GM19438 (cell line): ENCODE measurements at regions not wholly inside any gene's neighbourhood (a gene's known extent, or its start where the extent isn't known, plus 50 kb on each side); places are given as distances from the start of the nearest gene placed in this dataset.

Experiments used
- ATAC-seq: cut with Tn5 transposase; IDR thresholded peaks from one replicate; pipeline ENCODE4 v1.9.1; 2021; ENCODE audit warnings: low read depth; ENCODE audit not compliant: unreplicated experiment

DNA sequence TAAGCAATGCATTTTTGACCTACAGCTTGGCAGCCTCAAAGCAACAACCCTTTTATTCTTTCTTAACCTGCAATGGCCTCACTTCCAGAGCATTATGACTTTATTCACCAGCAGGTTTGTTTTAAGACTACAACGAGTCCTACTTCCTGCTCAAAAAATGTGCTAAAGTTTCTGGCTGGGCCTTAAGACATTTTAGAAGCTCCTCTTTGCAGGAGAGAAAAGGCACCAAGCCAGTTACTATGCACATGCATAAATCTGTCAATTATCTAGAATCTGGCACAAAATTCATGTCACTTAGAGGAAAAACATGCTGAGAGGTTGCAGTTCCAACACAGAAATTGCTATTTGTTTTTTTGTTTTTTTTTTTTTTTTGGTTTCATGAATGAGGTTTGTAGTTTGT lies 223.0 kb upstream of the EPHA5 start:
- no peak for ATAC-seq

DNA sequence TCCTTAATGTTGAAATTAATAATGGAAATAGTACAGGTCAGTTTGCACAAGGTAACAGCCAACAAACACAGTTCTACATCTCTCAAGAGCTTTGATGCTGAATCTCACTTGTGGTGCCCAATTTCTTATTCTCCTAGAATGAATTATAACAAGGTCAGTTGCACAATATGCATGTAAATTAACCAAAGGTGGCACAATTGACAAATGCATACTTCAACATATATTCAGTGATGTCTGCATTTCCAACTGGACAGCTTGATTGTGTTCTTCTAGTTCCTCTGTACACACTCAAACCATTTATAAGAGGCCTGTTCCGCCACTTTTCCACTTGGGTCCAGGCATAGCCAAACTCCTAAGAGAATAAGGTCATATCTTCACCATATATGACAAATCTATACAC lies 210.3 kb upstream of the EPHA5 start:
- no peak for ATAC-seq

DNA sequence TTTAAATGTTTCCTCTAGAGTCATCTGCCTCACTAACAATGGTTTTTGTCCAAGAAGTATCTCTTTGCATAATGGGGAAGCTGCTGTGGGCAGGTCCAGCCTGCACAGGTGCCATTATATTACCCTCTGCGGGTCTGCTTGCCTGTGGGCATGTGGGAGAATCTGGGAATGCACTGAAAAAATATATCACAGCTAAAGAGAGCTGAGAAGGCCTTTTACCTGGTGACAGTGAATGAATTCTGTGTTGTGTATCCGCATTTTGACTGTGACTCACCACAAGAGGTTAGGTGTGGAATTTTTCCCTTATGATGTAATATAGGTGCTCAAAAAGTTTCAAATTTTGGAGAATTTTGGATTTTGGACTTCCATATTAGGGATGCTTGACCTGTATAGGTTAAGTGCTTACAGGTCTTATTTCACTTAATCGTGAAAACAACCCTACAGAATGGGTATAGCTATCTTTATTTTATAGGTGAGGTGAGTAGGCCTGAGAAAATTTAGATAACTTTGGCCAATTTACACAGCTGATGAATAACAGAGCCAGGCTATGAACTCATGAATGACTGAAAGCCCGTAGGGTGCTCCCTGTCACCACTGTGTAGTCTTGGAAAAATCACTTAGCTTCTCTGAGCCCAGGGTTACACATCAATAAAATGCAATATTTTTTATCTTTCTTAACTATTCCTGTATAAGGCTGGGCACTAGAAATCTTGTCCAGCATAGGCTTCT lies 198.0 kb upstream of the EPHA5 start:
- ATAC-seq: no peak

DNA sequence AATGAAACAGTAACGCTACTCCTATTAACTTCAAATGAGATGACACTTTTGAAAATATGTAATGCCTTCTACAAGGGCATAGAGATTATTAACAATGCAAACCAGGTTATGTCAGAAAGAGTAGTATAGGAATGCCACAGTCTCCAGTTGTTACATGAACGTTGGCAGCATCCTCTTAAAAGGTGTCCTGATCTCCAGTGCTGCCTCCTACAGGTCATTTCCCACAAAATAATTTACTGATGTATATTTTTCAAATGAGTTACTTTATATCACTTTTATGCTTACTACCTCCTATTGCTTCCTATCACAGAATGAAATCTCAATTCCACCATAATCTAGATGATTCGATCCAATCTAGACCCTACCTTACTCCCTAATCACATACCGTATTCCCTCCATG lies 195.2 kb upstream of the EPHA5 start:
- no peak for ATAC-seq

DNA sequence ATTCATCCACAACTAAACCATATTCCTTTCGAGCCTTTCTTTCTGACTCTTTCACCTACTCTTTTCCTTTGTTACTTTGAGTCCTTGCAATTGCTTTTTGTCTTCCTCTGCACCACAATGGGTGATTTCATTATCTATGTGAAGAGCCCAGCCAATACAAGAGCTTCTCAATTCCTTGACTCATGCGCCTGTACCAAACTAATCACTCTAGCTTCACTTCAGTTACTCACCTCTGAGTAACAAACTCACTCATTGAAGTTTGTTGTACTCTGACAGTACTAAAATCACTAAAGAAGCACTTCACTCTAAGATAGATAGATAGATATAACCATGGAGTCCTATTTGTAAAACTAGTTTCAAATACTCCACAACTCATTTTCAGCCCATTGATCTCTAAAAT lies 191.7 kb upstream of the EPHA5 start:
- ATAC-seq: no peak

DNA sequence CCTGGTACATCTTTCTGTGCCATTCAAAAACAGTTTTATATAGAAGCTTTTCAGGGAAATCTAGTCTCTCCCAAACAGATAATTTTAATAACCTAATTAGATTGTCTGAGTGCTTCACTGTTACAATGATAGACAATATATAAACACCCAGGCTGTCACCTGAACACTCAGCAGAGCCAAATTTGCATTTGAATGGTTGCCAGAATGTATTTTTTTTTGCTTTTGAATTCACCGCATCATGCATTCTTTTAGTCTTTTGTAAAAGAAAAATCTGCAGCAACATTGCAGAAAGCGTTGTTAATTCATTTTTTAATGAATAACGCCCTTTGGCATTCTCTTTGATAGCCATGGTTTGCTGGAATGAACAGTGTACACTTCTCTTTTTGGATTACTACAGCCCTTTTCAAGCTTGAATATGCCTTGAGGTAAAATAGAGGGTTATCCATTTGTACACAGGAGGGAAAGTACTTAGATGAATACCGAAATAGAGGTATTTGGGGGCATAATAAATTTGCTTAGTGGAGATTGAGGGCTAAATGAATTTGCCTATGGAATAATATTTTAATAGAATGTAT lies 175.0 kb upstream of the EPHA5 start:
- ATAC-seq: no peak

DNA sequence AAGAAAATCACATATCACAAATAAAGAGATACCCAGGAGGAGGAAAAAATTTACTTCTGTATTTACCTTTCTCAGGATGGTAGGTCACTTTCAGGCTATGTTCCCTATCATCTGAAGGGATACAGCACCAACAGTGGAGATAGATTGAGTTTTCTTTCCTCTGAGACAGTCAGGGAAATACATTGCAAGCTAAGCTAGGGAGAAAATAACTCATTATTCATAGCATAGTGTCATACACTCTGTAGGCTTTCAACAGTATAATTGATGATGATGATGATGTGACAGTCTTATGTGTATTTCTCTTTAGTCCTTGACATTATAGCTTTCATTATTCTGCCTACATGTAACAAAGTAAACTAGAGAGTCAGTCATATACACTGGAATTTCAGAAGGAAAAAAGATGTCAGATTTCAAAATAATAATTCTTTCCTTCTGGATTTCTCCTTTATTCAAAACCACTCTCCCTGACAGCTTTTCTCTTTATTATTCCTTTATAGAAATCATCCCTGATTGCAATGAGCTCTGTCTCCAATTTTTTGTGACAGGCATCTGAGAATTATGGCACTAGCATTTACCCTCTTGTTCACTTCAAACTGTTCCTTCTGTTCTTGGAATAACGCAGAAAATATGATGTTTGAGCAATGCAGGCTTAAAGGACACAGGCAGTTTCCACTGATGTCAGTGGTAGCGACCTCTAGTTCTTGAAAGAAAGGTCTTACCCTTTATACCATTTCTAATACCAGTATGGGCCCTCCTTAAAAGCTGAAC lies 169.1 kb upstream of the EPHA5 start:
- no peak for ATAC-seq

DNA sequence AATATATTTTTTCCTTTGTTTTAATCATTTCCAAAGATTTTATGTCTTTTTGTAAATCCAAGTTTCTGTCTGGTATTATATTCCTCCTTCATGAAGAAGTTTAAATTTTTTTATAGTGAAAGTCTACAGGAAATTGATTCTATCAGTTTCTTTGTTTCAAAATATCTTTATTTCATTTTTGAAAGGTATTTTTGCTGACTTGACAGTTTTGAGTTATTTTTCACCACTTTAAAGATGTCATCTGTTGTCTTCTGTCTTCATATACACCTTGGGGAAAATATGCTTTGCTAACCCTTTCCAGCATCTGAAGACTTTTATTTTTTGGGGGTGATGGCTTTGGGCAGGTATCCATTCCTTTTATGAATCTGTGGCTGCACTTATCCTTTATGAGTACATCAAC lies 164.4 kb upstream of the EPHA5 start:
- ATAC-seq: no peak

DNA sequence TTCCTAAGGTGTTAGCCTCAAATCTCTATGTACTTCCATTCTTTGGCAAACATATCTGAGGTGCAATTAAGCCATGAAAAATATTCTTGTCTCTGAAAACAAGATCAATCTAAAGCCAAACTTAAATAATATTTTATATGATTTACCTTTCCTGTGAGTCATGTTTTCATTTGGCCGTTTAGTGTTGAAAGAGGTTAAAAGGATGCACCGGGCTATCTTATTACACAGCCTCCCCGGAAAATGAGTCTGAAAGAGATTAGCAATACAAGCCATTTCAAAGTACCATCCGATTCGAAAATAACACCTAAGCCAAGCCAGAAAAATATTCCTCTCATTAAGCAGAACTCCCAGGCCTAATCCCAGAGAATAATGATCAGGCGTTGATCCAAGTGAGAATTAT lies 161.5 kb upstream of the EPHA5 start:
- ATAC-seq: no peak

DNA sequence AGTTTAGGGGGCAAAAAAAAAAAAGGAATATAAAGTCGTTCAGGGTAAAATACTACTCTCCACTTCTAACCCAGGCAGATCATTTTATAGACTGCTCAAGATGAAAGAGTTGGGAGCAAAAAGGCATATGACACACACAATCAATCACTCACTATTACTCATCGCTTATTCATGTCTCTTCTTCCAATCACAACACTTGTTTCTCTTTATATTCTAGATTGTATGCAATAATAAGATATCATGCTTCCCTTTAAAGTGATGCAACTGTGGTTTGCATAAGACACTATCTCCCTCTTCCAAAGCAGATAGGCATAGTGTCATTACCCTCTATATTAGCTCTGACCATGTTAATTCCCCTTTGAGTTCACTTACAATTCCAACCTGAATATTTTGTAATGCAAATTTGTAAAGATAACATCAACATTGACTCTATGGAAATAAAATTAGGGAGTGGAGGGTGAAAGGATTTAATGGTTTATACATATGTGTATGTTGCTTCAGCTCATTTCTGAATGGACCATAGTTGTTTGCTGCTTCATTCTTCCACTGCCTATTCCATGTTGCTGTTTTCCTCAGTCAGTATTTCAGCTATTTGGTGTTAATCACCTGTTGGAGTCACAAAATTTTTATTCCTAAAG lies 154.9 kb upstream of the EPHA5 start:
- no peak for ATAC-seq

DNA sequence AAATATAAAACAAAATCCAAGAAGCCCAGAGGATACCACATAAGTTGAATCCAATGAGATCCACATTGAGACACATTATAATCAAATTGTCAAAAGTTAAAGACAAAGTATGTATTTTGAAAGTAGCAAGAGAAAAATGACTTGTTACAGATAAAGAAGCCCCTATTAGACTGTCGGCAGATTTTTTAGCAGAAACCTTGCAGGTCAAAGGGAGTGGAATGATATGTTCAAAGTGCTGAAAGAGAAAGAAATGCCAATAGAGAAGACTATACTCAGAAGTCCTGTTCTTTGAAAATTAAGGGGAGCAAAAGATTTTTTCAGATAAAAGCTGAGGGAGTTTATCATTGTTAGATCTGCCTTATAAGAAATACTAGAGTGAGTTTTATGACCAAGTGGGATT lies 148.9 kb upstream of the EPHA5 start:
- ATAC-seq: no peak

DNA sequence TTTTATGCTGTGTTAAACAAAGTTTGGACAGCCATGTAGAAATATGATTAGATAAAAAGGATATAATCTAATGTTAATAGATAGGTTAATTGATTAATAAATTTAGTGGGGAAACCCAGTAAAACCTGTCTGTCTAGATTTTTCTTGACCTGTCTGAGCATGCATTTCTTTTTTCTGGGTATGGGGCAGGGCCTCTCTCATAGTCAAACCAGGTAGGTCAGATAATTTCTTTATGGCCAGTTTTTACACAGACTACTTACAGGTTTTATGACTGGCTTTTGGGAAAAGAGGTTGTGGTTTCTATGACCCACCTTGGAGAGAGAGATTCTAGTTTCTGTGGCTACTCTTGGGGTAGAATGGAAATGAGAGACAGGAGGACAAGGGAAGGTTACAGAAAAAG lies 135.6 kb upstream of the EPHA5 start:
- no peak for ATAC-seq

DNA sequence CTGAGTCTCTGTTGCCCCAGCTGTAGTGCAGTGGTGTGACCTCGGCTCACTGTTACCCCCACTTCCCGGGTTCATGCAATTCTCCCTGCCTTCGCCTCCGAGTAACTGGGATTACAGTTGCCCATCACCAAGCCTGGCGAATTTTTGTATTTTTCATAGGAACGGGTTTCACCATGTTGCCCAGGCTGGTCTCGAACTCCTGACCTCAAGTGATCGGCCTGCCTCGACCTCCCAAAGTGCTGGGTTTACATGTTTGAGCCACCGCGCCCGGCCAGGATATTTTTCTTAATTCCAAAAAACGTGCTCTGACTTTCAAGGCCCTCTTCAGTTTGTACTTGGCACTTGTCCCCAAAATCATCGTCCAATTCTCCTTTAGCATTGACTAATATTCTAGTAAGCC lies 129.2 kb upstream of the EPHA5 start:
- ATAC-seq: no peak

DNA sequence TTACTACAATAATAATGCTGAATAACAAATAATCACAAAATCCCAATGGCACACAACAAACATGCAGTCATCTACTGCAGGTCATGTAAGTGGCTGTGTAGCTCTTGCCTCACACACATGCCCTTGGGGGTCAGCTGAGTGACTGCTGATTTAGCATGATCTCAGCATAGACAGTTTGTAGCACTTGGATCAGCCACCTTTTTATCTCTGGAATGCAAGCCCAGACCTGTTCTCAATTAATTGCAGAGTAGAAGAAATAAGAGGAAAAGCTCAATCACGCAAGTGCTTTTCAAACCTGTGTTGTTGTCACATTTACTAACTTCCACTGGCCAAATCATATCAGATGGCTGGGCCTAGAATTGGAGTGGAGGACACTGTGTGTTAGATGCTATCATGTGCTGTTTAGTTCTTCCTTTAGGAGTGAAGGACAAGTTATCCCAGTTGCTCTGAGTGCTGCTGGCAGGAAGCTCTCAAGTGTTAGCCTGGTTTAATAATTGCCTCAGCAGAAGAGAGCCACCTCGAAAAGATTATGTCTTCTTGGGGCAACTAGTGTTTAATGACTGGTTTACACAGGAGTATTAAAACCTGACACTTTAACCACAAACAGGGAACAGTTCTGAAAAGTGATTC lies 128.3 kb upstream of the EPHA5 start:
- no peak for ATAC-seq

DNA sequence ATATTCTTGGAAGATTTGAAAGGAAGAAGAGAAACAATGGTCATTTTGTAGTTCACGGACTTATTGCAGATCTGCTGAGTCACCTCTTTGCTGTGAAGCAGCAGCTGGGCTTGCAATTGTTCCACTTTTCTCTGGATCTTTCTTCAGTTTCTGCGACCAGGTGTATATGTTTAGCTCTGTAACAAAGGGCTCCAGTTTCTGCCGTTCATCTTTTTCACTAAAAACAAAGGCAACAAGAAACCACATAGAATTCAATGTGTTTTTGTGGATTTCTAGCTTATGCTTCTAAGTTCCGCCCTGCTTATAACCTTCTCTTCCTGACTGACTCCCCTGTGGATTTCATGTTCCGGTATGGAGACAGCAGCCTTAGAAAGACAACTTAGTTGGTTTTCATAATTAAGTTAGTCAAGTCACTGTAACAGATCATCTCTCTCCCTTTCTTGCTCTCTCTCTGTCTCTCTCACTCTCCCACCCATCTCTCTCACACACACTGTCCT lies 121.6 kb upstream of the EPHA5 start:
- ATAC-seq: no peak

DNA sequence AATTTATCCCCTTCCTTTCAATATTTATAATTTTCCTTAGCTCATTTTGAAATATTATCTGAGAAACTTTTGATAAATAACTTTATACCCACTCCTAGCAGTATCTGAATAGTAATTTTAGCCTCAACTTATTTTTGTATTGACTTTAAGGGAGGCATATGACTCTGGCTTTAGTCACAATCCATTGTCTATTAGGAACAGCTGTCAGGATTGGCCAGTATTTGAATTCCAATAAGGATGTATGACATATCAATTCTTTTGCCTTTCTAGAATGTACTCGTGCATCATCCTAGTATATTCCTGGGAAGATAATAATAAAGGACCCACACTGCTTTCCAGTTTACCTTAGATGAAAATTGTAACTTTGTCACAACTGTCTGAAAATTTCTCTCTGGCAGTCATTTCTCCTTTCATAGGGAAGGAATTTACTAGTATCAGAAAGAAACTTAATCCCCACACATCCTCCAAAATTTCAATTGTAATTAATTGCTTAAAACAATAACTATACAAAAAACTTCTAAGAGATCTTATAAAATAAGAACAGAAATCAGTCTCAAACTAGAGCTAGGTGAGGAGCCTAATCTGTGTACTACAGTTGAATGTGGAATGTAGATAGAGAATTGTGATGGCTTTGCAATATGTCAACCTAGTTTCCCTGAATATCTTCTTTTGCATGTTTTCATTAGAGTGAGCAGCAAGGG lies 121.0 kb upstream of the EPHA5 start:
- no peak for ATAC-seq

DNA sequence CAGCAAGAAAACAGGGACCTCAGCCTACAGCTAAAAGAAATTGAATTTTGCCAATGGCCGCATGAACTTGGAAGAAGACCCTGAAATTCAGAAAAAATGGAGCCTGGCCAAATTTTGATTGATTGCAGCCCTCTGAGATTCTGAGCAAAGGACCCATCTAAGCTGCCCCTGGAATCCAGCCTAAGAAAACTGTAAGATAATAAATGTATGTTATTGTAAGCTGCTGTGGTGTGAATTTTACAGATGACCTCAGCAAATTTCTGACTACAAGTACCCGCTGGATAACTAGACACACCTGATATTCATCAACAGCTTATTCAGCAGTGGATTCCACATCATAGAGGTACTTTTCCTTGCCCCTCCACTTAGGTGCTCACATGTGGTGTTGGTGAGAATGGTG lies 119.5 kb upstream of the EPHA5 start:
- ATAC-seq: no peak

DNA sequence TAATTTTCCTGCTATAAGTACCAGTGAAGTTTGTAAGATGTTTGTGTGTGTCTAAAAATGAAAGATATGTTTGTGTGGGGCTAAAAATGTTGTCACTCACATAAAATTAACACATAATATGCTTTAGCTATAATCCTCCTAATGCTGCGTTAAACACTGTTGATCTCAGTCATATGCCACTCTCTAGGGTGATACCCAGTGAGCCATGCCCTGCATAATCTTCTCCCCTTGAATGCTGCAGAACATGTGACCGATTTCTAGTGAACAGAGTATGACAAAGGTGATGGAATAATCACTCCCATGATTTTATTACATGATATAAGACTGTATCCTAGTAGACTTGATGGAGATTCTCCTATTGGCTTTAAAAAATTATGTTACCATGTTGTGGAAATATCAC lies 119.1 kb upstream of the EPHA5 start:
- no peak for ATAC-seq

DNA sequence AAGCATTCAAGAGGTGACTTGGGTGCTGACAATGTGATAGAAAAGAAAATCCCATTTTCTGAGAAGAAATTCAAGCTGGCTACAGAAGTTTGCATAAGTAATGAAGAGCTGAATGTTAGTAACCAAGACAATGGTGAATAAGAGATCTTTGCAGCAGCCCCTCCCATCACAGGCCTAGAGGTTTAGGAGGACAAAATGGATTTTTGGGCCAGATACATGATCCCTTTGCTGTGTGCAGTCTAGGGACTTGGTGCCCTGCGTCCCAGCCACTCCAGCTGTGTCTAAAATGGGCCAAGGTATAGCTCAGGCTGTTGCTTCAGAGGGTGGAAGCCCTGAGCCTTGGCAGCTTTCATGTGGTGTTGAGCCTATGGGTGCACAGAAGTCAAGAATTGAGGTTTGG lies 107.0 kb upstream of the EPHA5 start:
- no peak for ATAC-seq

DNA sequence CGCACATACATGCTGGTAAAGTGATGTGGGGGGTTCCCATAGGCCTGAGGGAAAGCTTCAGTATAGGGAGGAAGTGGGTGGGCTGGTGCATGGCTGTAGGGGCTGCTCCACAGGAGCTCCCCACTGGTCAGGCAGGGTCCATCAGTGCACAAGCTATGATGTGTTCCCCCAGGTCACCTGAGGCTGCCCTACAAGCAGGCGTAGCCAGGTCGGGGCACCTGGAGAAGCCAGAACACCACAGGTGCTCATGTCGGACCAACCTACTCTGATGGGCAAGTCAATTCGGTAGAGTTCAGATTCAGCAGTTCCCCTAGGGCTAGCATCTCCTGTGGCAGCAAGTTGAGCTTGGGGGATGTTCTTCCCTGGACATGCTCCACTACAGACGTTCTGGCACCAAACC lies 103.3 kb upstream of the EPHA5 start:
- ATAC-seq: no peak
